BLaER1 (cell line): ENCODE measurements at regions not wholly inside any gene's neighbourhood (a gene's known extent, or its start where the extent isn't known, plus 50 kb on each side); places are given as distances from the start of the nearest gene placed in this dataset.

Experiments used
- H3K27ac ChIP-seq: shearing (Covaris generic); formaldehyde crosslinking; 2 replicates; pipeline ENCODE4 v1.8.1; 2022
- H3K27me3 ChIP-seq: shearing (Covaris generic); formaldehyde crosslinking; 2 replicates; pipeline ENCODE4 v1.8.1; 2022
- H3K36me3 ChIP-seq: shearing (Covaris generic); formaldehyde crosslinking; 2 replicates; pipeline ENCODE4 v1.8.1; 2022
- H3K4me1 ChIP-seq: shearing (Covaris generic); formaldehyde crosslinking; 2 replicates; pipeline ENCODE4 v1.8.1; 2022
- H3K4me2 ChIP-seq: shearing (Covaris generic); formaldehyde crosslinking; 2 replicates; pipeline ENCODE4 v1.8.1; 2022
- H3K4me3 ChIP-seq: shearing (Covaris generic); formaldehyde crosslinking; 2 replicates; pipeline ENCODE4 v1.8.1; 2022
- H3K9ac ChIP-seq: shearing (Covaris generic); formaldehyde crosslinking; 2 replicates; pipeline ENCODE4 v1.8.1; 2022
- H3K9me3 ChIP-seq: shearing (Covaris generic); formaldehyde crosslinking; 2 replicates; pipeline ENCODE4 v1.8.1; 2022
- H4K20me1 ChIP-seq: shearing (Covaris generic); formaldehyde crosslinking; 2 replicates; pipeline ENCODE4 v1.8.1; 2022
- Cebpa-rat ChIP-seq: shearing (Covaris generic); IDR thresholded peaks from 2 replicates; pipeline ENCODE4 v1.8.1; 2022

DNA sequence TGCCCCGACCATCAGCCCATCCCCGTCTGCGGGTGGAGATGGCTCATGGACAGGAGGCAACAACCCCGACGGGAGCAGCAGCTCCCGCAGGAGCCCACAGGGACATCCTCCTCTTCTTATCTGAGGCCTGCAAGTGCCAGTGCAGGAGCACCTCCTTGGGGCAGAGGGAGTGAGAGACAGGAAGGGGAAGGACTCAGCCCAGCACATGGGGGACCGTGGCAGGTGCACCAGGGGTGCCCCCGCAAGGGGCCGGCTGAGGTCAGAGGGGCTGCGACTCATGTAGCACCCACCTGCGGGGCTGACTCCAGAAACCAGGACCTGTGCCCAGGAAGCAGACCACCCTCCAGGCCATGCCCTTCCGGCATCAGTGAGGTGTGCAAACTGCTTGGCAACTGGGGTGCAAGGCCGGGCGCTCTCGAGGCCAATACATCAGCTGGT is 259.8 kb upstream of the ADAMTS16 start:
- TF ChIP-seq Cebpa-rat: no peak
- Histone ChIP-seq H3K4me2 (no peak overlapping the region), H3K4me1 (peaks cover 5% of the 10 kb centered on the region; the same call in 1 of the 2 replicates), H3K36me3 (no peaks in the 10 kb centered on the region), H3K9ac (no peak overlapping the region), H3K27ac (no peak overlapping the region), H3K27me3 (no peaks in the 10 kb centered on the region), H4K20me1 (no peaks in the 10 kb centered on the region), H3K4me3 (no peak overlapping the region), H3K9me3 (no peaks in the 10 kb centered on the region)

DNA sequence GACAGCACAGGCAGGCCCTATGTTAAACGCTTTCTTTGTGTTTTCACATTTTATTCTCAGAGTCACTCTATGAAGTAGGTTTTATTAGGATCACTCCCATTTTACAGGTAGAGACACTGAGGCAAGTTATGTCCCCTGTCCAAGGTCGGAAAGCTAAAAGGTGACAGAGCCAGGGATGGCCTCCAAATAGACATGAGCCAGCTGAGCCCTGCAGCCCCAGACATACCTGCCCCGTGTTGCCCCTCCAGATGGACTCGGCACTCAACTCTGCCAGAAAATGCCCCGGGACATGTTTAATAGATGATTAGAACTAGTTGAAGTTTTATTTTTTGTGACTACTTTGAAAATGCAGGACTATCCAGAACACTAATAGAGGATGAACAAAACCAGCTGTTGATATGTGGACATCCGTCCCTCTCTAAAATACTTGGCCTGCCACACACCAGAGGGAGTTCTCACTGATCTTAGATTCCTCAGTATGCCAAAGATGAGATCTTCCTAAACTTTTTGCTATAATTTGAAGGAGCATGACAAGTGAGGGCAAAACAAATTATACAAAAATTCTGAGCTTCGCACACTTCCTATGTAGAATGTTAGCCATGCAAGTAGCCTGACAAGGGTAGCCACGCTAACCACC is 258.6 kb upstream of the ADAMTS16 start:
- Histone ChIP-seq H3K27ac (no peak overlapping the region), H3K4me3 (no peak overlapping the region), H3K4me1 (peaks cover 5% of the 10 kb centered on the region; the same call in 1 of the 2 replicates), H3K9me3 (no peaks in the 10 kb centered on the region), H3K27me3 (no peaks in the 10 kb centered on the region), H3K36me3 (no peaks in the 10 kb centered on the region), H3K9ac (no peak overlapping the region), H3K4me2 (no peak overlapping the region), H4K20me1 (no peaks in the 10 kb centered on the region)
- TF ChIP-seq Cebpa-rat: no peak

DNA sequence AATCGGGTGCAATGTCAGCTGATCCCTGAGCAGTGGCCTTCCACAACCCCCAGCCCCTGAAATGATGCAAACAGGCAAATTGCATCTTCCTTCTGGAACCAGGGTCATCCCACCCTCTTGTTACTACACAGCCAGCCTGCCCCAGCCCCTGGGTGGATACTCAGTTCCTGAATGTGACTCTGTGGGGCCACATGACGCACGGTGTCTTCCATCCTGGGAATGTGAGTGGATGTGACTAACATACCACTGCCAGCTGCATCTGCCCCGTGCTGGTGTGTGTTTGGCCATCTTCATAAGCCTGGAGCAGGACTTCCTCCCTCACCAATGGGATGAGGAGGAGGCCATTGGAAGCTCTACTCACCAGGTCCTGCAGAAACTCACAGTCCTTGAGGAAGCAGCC is 257.9 kb upstream of the ADAMTS16 start:
- Histone ChIP-seq H3K9me3 (no peaks in the 10 kb centered on the region), H3K27ac (no peak overlapping the region), H3K4me3 (no peak overlapping the region), H3K9ac (no peak overlapping the region), H3K36me3 (no peaks in the 10 kb centered on the region), H3K27me3 (no peaks in the 10 kb centered on the region), H3K4me1 (peaks cover 5% of the 10 kb centered on the region; the same call in 1 of the 2 replicates), H3K4me2 (no peak overlapping the region), H4K20me1 (no peaks in the 10 kb centered on the region)
- no peak for TF ChIP-seq Cebpa-rat

DNA sequence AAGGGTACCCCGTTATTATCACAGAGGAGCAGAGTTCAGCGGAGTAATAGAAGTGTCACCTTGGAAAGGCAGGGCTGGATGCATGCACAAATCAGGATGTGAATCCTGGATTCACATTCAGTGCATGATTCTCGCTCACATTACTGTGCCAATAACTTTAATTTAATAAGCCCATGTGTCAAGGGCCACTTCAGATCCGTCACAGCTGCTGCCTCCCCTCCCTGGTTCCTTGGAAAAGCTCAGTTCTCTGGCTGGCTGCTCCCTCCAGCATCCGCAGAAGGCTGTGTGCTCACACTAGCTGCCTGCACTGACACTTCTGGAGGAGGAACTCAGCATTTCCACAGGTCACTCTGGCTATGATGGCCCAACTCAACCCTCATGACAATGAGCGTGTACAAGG is 256.8 kb upstream of the ADAMTS16 start:
- no peak overlapping the region for H3K4me3 ChIP-seq
- H3K4me1 ChIP-seq: peaks cover 5% of the 10 kb centered on the region; the same call in 1 of the 2 replicates
- H3K36me3 ChIP-seq: no peaks in the 10 kb centered on the region
- no peak overlapping the region for H3K9ac ChIP-seq
- no peaks in the 10 kb centered on the region for H3K27me3 ChIP-seq
- TF ChIP-seq Cebpa-rat: no peak
- no peak overlapping the region for H3K27ac ChIP-seq
- H3K9me3 ChIP-seq: no peaks in the 10 kb centered on the region
- H3K4me2 ChIP-seq: no peak overlapping the region
- H4K20me1 ChIP-seq: no peaks in the 10 kb centered on the region

DNA sequence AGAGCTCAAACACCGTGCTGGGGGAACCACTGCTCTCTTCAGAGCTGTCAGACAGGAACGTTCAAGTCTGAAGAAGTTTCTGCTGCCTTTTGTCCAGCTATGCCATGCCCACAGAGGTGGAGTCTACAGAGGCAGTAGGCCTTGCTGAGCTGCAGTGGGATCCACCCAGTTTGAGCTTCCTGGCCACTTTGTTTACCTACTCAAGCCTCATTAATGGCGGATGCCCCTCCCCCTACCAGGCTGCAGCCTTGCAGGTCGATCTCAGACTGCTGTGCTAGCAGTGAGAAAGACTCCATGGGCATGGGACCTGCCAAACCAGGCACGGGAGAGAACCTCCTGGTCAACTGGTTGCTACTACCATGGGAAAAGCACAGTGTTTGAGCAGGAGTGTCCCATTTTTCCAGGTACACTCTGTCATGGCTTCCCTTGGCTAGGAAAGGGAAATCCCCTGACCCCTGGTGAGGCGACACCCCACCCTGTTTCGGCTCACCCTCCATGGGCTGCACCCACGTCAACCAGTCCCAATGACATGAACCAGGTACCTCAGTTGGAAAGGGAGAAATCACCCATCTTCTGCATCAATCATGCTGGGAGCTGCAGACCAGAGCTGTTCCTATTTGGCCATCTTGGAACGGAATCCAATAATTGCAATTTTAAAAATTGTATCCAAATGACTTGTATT is 246.9 kb upstream of the ADAMTS16 start:
- H3K4me3 ChIP-seq: no peak overlapping the region
- H4K20me1 ChIP-seq: no peaks in the 10 kb centered on the region
- H3K9me3 ChIP-seq: 0 out of 2 replicates have a peak, but pooled peaks cover 6% of the 10 kb centered on the region
- H3K4me2 ChIP-seq: no peak overlapping the region
- H3K4me1 ChIP-seq: no peaks in the 10 kb centered on the region
- no peaks in the 10 kb centered on the region for H3K36me3 ChIP-seq
- no peak overlapping the region for H3K9ac ChIP-seq
- no peaks in the 10 kb centered on the region for H3K27me3 ChIP-seq
- H3K27ac ChIP-seq: no peak overlapping the region
- TF ChIP-seq Cebpa-rat: no peak

DNA sequence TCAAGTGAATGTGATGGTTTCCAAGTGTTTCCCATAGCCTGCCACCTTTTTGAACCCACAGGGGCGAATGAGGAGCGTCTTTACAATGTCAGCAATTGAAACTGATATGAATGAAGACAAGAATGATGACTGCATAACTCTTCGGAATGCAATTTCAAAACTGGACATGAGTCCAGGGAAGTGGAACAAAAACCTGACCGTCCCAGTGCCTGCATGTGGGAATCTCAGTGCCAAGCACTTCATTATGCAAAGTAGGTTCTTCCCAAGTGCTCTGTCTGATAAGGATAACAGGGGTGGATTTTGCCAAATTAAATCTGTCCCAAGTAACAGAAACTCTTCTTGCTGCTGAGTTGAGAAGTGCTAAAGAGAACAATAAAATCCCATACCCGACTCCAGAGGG is 243.8 kb upstream of the ADAMTS16 start:
- Histone ChIP-seq H3K9ac (no peak overlapping the region), H3K36me3 (no peaks in the 10 kb centered on the region), H3K4me1 (no peaks in the 10 kb centered on the region), H3K27me3 (no peaks in the 10 kb centered on the region), H4K20me1 (no peaks in the 10 kb centered on the region), H3K27ac (no peak overlapping the region), H3K4me2 (no peak overlapping the region), H3K9me3 (0 out of 2 replicates have a peak, but pooled peaks cover 6% of the 10 kb centered on the region), H3K4me3 (no peak overlapping the region)
- no peak for TF ChIP-seq Cebpa-rat

DNA sequence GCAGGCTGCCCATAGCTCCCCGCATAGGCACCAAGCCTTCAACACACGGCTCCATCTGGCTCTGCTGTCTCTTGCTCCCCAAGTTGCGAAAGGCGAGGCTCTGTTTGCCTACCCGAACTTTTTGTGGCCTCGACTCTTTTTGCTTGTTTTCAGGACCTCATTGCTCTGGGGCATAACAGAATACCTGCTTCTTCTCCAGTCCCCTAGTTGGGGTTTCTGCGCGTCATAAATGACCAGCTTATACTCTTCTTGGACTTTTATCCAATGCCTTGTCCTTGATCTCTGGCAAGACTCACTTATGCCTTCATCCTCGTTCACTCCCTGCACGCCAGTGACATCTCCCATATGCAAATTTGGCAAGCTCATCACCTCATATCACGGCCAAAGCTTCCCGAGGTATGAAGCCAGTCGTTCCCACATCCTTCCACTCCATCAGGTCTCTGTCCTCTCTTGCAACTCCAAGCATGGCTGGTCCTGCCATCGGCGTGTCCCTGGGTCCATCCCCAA is 238.8 kb upstream of the ADAMTS16 start:
- H3K9ac ChIP-seq: no peak overlapping the region
- H3K36me3 ChIP-seq: no peaks in the 10 kb centered on the region
- H4K20me1 ChIP-seq: no peaks in the 10 kb centered on the region
- no peaks in the 10 kb centered on the region for H3K4me1 ChIP-seq
- no peak for TF ChIP-seq Cebpa-rat
- no peaks in the 10 kb centered on the region for H3K27me3 ChIP-seq
- H3K27ac ChIP-seq: no peak overlapping the region
- H3K4me3 ChIP-seq: no peak overlapping the region
- H3K9me3 ChIP-seq: no peaks in the 10 kb centered on the region
- no peak overlapping the region for H3K4me2 ChIP-seq

DNA sequence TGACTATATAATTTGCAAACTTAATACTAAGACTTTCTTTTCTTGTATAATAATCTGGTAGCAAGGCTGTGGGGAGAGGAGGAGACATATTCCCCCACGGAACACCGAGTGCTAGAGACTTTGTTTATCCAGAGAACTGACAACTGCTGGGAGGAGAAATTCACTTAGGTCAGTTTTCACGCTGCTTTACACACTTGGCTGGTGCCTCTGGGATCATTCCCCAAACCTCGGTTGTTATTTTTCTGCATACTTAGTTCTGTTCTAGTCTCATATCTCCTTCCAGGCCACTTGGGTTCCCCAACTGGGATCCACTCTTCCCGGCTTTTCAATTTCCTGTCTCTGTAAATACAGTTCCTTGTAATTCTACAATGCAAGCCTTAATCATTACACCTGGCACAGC is 238.2 kb upstream of the ADAMTS16 start:
- H3K27me3 ChIP-seq: no peaks in the 10 kb centered on the region
- H3K36me3 ChIP-seq: no peaks in the 10 kb centered on the region
- no peak overlapping the region for H3K9ac ChIP-seq
- H3K4me2 ChIP-seq: no peak overlapping the region
- no peaks in the 10 kb centered on the region for H4K20me1 ChIP-seq
- H3K27ac ChIP-seq: no peak overlapping the region
- H3K4me3 ChIP-seq: no peak overlapping the region
- TF ChIP-seq Cebpa-rat: no peak
- H3K9me3 ChIP-seq: no peaks in the 10 kb centered on the region
- H3K4me1 ChIP-seq: no peaks in the 10 kb centered on the region

DNA sequence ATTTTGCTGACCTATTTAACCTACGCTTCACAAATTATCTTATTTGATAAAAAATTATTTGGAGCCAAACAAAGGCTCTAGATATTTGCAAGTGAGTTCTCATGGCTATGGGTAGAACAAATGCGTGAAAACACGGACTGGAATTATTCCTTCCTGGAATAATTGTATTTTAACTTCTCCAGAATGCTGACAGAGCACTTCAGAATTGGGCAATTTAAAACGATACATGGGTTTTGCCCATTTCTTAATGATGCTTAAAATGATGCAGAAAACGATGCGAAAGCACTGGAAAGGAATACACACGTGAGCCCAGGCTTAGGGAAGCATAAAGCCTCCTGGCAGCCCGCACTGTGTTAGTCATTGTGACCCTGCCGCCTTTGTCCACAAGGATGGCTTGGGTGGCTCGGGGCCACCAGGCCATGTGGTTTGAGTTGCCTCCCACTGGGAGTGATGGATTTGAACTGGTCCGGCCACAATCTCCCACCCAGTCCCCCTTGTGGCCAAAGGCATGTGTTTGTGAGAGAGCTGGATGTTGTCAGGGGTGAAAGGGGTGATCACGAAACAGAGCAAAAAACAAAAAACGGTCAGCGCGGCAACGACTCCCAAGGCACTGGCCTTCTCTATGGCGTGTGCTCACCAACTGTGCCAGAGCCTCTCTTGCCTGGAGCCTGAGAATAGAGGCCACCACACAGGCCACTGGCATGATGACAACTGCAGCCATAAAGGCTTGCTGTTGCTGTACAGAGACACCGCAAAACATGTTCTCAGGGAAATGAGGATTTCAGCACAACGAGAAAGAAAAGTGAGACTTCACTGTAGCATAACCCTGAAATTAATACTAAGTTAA is 234.2 kb upstream of the ADAMTS16 start:
- no peak overlapping the region for H3K27ac ChIP-seq
- H4K20me1 ChIP-seq: no peaks in the 10 kb centered on the region
- H3K9ac ChIP-seq: no peak overlapping the region
- H3K36me3 ChIP-seq: no peaks in the 10 kb centered on the region
- H3K4me3 ChIP-seq: no peak overlapping the region
- no peak for TF ChIP-seq Cebpa-rat
- H3K9me3 ChIP-seq: no peaks in the 10 kb centered on the region
- H3K4me2 ChIP-seq: no peak overlapping the region
- H3K27me3 ChIP-seq: no peaks in the 10 kb centered on the region
- H3K4me1 ChIP-seq: no peaks in the 10 kb centered on the region

DNA sequence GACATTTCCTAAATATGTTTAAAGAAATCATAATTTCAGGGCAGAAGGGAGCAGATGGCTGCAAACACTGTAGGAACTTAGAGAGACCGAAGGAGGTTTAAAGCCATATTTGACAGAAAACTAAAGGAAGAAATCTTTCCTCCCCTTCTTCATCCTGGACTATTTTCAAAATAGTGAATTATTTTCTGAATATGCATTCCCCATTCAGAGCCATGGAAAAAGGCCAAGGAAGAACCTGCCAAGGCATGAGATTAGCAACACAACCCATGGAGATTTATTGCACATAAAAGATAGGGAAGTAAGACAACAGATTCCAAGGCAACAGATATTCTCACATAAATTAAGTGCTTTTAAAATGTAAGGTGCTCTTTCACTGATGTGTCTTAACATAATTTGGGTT is 233.3 kb upstream of the ADAMTS16 start:
- H3K27me3 ChIP-seq: no peaks in the 10 kb centered on the region
- no peaks in the 10 kb centered on the region for H3K9me3 ChIP-seq
- H3K27ac ChIP-seq: no peak overlapping the region
- no peak for TF ChIP-seq Cebpa-rat
- no peak overlapping the region for H3K9ac ChIP-seq
- H3K4me1 ChIP-seq: no peaks in the 10 kb centered on the region
- no peak overlapping the region for H3K4me3 ChIP-seq
- H4K20me1 ChIP-seq: no peaks in the 10 kb centered on the region
- no peaks in the 10 kb centered on the region for H3K36me3 ChIP-seq
- no peak overlapping the region for H3K4me2 ChIP-seq
